Hepatic stellate cell (primary cell): ENCODE measurements at regions not wholly inside any gene's neighbourhood (a gene's known extent, or its start where the extent isn't known, plus 50 kb on each side); places are given as distances from the start of the nearest gene placed in this dataset.
"Not testable (repeated sequence)": the region's sequence is repeated elsewhere in the genome, so short reads cannot be mapped to it uniquely, and the experiment has no call there.

Source experiments
- DNase-seq: peaks from one replicate; pipeline ENCODE4 v3.0.0; 2011; ENCODE audit warnings: low spot score

- DNase-seq, result no peak
Observed at GRCh38 chr10:113495553-113495952, 57.3 kb upstream of the HABP2 start.

- DNase-seq, result no peak
Observed at GRCh38 chr10:113496111-113497109, 56.4 kb upstream of the HABP2 start.

GRCh38 chr10:113497198-113497597 lies 55.7 kb upstream of the HABP2 start:
- DNase-seq, result no peak

DNA sequence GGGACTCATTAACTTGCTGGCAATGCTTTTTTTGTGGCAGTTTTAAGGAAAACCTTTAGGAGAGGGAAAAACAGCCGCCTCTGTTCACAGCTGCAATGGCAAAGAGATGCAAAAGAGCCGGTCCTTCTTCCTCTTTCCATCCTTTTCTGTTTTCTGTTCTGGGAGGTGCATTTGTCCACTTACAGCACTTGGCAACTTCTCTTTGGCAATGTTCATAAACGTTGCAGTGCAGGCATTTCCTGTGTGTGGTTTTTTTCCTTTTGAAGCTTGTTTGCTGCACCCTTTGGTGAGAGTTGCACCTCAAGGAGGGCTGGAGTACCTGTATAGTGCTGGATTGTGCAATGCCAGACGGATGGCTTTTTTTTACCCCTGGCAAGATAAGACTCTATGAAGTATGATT lies 53.9 kb upstream of the HABP2 start:
- no peak for DNase-seq

GRCh38 chr10:113499806-113500205 lies 53.0 kb upstream of the HABP2 start:
- no peak for DNase-seq

DNA sequence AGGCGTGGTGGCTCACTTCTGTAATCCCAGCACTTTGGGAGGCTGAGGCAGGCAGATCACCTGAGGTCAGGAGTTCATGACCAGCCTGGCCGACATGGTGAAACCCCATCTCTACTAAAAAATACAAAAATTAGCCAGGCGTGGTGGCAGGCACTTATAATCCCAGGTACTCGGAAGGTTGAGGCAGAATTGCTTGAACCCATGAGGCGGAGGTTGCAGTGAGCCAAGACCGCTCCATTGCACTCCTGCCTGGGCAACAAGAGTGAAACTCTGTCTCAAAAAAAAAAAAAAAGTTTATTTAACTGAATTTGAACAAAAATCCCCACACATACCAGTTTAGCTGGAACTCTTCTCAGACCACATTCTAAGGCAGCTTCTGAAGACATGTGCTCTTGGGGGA lies 51.8 kb upstream of the HABP2 start:
- not testable (repeated sequence) for DNase-seq
